ENCODE measurements at regions not wholly inside any gene's neighbourhood (a gene's known extent, or its start where the extent isn't known, plus 50 kb on each side); places are given as distances from the start of the nearest gene placed in this dataset.

GRCh38 chr7:84914598-84914997 lies 272.3 kb downstream of the SEMA3D start:
- Histone ChIP-seq H4K20me1 (ENCODE audit: insufficient read depth, low read length) (no peaks in the 10 kb centered on the region), H2AFZ (ENCODE audit: low read depth, low read length) (peak overlapping the region; percentile 50; the same call in 1 of the 2 replicates), H3K79me2 (ENCODE audit: low read length) (no peaks in the 10 kb centered on the region), H3K36me3 (replicated peaks; ENCODE audit: low read depth, low read length) (no peaks in the 10 kb centered on the region), H3K9me3 (ENCODE audit: insufficient read depth, low read length) (no peaks in the 10 kb centered on the region), H3K27ac (ENCODE audit: low read length) (no peak overlapping the region), H3K4me2 (ENCODE audit: low read length) (no peak overlapping the region), H3K4me1 (ENCODE audit: low read length) (no peaks in the 10 kb centered on the region; the same call in 1 of the 2 replicates), H3K27me3 (ENCODE audit: low read depth, low read length) (no peaks in the 10 kb centered on the region), H3K9ac (ENCODE audit: low read length) (no peak overlapping the region), H3K4me3 (ENCODE audit: low read length) (no peak overlapping the region)
- no peak for TF ChIP-seq EZH2phosphoT487 (IDR thresholded peaks at IDR 0.05; ENCODE audit: low read depth)
- peak; percentile 43 for TF ChIP-seq CTCF (IDR thresholded peaks at IDR 0.05; ENCODE audit: low read depth, low read length)

GRCh38 chr7:84913731-84914130 lies 273.1 kb downstream of the SEMA3D start:
- H3K9ac ChIP-seq (ENCODE audit: low read length), result no peak overlapping the region
- H3K79me2 ChIP-seq (ENCODE audit: low read length), result no peaks in the 10 kb centered on the region
- H3K4me1 ChIP-seq (ENCODE audit: low read length), result no peaks in the 10 kb centered on the region; the same call in 1 of the 2 replicates
- no peaks in the 10 kb centered on the region for H3K36me3 ChIP-seq (replicated peaks; ENCODE audit: low read depth, low read length)
- no peaks in the 10 kb centered on the region for H3K27me3 ChIP-seq (ENCODE audit: low read depth, low read length)
- no peak overlapping the region for H3K27ac ChIP-seq (ENCODE audit: low read length)
- no peak overlapping the region; the same call in 1 of the 2 replicates for H2AFZ ChIP-seq (ENCODE audit: low read depth, low read length)
- H3K9me3 ChIP-seq (ENCODE audit: insufficient read depth, low read length), result no peaks in the 10 kb centered on the region
- H3K4me2 ChIP-seq (ENCODE audit: low read length), result no peak overlapping the region
- no peak overlapping the region for H3K4me3 ChIP-seq (ENCODE audit: low read length)
- no peaks in the 10 kb centered on the region for H4K20me1 ChIP-seq (ENCODE audit: insufficient read depth, low read length)
- TF ChIP-seq CTCF (IDR thresholded peaks at IDR 0.05; ENCODE audit: low read depth, low read length), result no peak
- TF ChIP-seq EZH2phosphoT487 (IDR thresholded peaks at IDR 0.05; ENCODE audit: low read depth), result no peak

GRCh38 chr7:84912993-84913635 lies 273.7 kb downstream of the SEMA3D start:
- no peaks in the 10 kb centered on the region for H3K79me2 ChIP-seq (ENCODE audit: low read length)
- TF ChIP-seq EZH2phosphoT487 (IDR thresholded peaks at IDR 0.05; ENCODE audit: low read depth) (no peak), CTCF (IDR thresholded peaks at IDR 0.05; ENCODE audit: low read depth, low read length) (no peak)
- H2AFZ ChIP-seq (ENCODE audit: low read depth, low read length), result peak overlapping the region; percentile 77
- no peaks in the 10 kb centered on the region for H3K9me3 ChIP-seq (ENCODE audit: insufficient read depth, low read length)
- no peaks in the 10 kb centered on the region for H3K27me3 ChIP-seq (ENCODE audit: low read depth, low read length)
- no peaks in the 10 kb centered on the region for H4K20me1 ChIP-seq (ENCODE audit: insufficient read depth, low read length)
- H3K36me3 ChIP-seq (replicated peaks; ENCODE audit: low read depth, low read length), result no peaks in the 10 kb centered on the region
- H3K27ac ChIP-seq (ENCODE audit: low read length), result no peak overlapping the region
- no peak overlapping the region for H3K9ac ChIP-seq (ENCODE audit: low read length)
- H3K4me2 ChIP-seq (ENCODE audit: low read length), result peak overlapping the region; percentile 22
- H3K4me1 ChIP-seq (ENCODE audit: low read length), result no peaks in the 10 kb centered on the region; the same call in 1 of the 2 replicates
- H3K4me3 ChIP-seq (ENCODE audit: low read length), result no peak overlapping the region

DNA sequence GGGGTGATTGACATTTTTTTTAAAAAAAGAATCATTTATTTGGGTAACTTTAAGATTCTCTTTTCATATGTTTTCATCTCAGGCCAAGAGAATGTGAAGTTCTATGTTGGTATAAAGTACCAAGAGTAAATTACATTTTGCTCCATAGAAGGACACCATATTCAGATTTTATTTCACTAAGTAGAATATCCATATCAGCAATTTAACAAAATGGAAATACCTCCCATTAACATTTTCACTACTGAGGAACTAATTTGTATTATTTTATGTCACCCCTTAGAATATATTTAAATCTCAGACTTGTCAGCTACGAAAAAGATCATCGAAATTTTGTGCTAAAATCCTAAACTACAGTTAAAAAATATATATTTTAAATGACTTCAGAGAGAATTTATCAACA lies 274.3 kb downstream of the SEMA3D start:
- H4K20me1 ChIP-seq (ENCODE audit: insufficient read depth, low read length), result no peaks in the 10 kb centered on the region
- H3K27me3 ChIP-seq (ENCODE audit: low read depth, low read length), result no peaks in the 10 kb centered on the region
- H3K79me2 ChIP-seq (ENCODE audit: low read length), result no peaks in the 10 kb centered on the region
- no peak overlapping the region for H2AFZ ChIP-seq (ENCODE audit: low read depth, low read length)
- TF ChIP-seq EZH2phosphoT487 (IDR thresholded peaks at IDR 0.05; ENCODE audit: low read depth), result no peak
- no peak for TF ChIP-seq CTCF (IDR thresholded peaks at IDR 0.05; ENCODE audit: low read depth, low read length)
- no peak overlapping the region for H3K27ac ChIP-seq (ENCODE audit: low read length)
- no peaks in the 10 kb centered on the region; the same call in 1 of the 2 replicates for H3K4me1 ChIP-seq (ENCODE audit: low read length)
- H3K4me2 ChIP-seq (ENCODE audit: low read length), result no peak overlapping the region
- H3K9ac ChIP-seq (ENCODE audit: low read length), result no peak overlapping the region
- H3K4me3 ChIP-seq (ENCODE audit: low read length), result no peak overlapping the region
- no peaks in the 10 kb centered on the region for H3K9me3 ChIP-seq (ENCODE audit: insufficient read depth, low read length)
- H3K36me3 ChIP-seq (replicated peaks; ENCODE audit: low read depth, low read length), result no peaks in the 10 kb centered on the region

All from OCI-LY3 (cell line).